ENCODE measurements at regions not wholly inside any gene's neighbourhood (a gene's known extent, or its start where the extent isn't known, plus 50 kb on each side); places are given as distances from the start of the nearest gene placed in this dataset.

DNA sequence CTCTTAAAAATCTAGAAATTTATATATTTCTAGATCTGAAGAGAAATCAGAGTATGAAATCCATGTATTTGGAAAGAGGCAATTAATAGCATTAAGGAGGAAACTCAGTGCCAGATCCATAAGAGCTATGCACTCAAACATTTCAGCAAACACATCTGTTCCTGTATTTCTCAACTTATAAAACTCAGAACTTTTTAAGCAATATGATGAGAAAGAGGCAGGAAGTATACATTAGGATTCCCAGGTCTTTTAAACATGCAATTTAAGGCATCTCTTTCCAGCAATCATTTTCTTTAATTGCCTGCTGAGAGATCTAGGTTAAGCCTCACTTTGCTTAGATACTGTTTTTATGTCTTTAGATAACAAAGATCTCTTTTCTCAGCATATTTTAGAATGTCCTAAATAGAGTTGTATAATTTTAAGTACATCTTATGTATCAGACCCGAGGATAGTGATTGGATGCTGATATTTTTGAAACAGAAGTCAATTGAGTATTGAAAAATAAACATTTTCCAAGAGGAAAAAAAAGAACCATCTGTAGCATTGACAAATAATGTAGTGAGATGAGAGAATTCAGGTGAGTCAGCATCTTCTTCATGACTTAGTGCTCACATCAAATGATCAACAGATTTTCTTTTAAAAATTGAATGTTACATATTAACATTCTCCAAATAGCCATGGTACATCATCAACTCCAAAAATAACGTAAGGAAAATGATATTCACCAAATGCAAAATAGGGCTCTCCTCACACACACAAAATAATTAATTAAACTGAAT, 461.4 kb upstream of the NOX3 start:
- no peak for TF ChIP-seq EP300 (IDR thresholded peaks at IDR 0.05)
- TF ChIP-seq, protein P1, sequence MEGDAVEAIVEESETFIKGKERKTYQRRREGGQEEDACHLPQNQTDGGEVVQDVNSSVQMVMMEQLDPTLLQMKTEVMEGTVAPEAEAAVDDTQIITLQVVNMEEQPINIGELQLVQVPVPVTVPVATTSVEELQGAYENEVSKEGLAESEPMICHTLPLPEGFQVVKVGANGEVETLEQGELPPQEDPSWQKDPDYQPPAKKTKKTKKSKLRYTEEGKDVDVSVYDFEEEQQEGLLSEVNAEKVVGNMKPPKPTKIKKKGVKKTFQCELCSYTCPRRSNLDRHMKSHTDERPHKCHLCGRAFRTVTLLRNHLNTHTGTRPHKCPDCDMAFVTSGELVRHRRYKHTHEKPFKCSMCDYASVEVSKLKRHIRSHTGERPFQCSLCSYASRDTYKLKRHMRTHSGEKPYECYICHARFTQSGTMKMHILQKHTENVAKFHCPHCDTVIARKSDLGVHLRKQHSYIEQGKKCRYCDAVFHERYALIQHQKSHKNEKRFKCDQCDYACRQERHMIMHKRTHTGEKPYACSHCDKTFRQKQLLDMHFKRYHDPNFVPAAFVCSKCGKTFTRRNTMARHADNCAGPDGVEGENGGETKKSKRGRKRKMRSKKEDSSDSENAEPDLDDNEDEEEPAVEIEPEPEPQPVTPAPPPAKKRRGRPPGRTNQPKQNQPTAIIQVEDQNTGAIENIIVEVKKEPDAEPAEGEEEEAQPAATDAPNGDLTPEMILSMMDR (IDR thresholded peaks at IDR 0.05), result no peak
- TF ChIP-seq POLR2AphosphoS5 (IDR thresholded peaks at IDR 0.05), result no peak

Data from stomach (tissue), 4 donors.